ENCODE measurements at regions not wholly inside any gene's neighbourhood (a gene's known extent, or its start where the extent isn't known, plus 50 kb on each side); places are given as distances from the start of the nearest gene placed in this dataset.

GRCh38 chr9:29439961-29440360 lies 1866.7 kb upstream of the C9orf72 start:
- WGBS (ENCODE audit: insufficient coverage, insufficient replicate concordance, low lambda C conversion rate, missing lambda C conversion rate), result 0% methylated on average over 2 of the region's 2 CpGs
- intact Hi-C loops (cut with micrococcal nuclease; ENCODE audit: unreplicated experiment), result no loop called here

More at GRCh38 chr9:29439961-29440360, 1866.7 kb upstream of the C9orf72 start:
- ChIA-PET RAD21 (ENCODE audit: unreplicated experiment) (no interaction called here), POLR2A (no interaction called here), CTCF (no interaction called here), SMC1A (ENCODE audit: uncharacterized antibody, unreplicated experiment) (interaction anchor here (1.0 kb wide), 1 partner anchor 17 kb away, joined by 3 read pairs; no protein-coding TSS in a partner anchor)
- ATAC-seq (no peak), FAIRE-seq (no peak), DNase-seq (ENCODE audit: low read depth, low spot score) (no peak)
- Histone ChIP-seq H3K36me3 (ENCODE audit: control insufficient read depth in 2 of 2, insufficient read depth in 2 of 2, low read length in 1 of 2) (no peaks in the 10 kb centered on the region), H3K4me3 (no peak overlapping the region), H4K20me1 (ENCODE audit: control insufficient read depth, insufficient read depth) (no peaks in the 10 kb centered on the region), H2AFZ (ENCODE audit: control insufficient read depth, low read depth, low read length) (no peak overlapping the region), H3K27ac (ENCODE audit: control insufficient read depth, insufficient read depth) (no peak overlapping the region), H3K4me1 (ENCODE audit: control insufficient read depth, insufficient read depth, low read length) (no peaks in the 10 kb centered on the region), H3K9me3 (replicated peaks; ENCODE audit: control insufficient read depth, insufficient read depth, low read length) (no peaks in the 10 kb centered on the region), H3K79me2 (ENCODE audit: control insufficient read depth, insufficient read depth, low read length) (no peaks in the 10 kb centered on the region), H3K4me2 (ENCODE audit: control insufficient read depth, insufficient read depth) (no peak overlapping the region), H3K9ac (ENCODE audit: control insufficient read depth, insufficient read depth, low read length) (no peak overlapping the region), H3K27me3 (replicated peaks in 1 of 2; ENCODE audit: control insufficient read depth in 2 of 2, insufficient read depth in 2 of 2, low read length in 1 of 2) (no peaks in the 10 kb centered on the region)
- in situ Hi-C loops (cut with MboI), result no loop called here
- no TSS peak for BruUV-seq (replicated peaks)
- TF ChIP-seq IRF5 (IDR thresholded peaks at IDR 0.05; ENCODE audit: borderline replicate concordance) (no peak), NRF1 (conservative IDR thresholded peaks at IDR 0.05; ENCODE audit: low read depth, low read length) (no peak), ESRRA (IDR thresholded peaks at IDR 0.05; ENCODE audit: low read length) (no peak), MTA2 (IDR thresholded peaks at IDR 0.05; ENCODE audit: low read depth) (no peak), BHLHE40 (IDR thresholded peaks at IDR 0.05; ENCODE audit: borderline replicate concordance in 1 of 2, low read depth in 2 of 2, low read length in 1 of 2) (no peak), SUPT20H (IDR thresholded peaks at IDR 0.05; ENCODE audit: borderline replicate concordance, control insufficient read depth, low read depth, low read length) (no peak), CBX5 (IDR thresholded peaks at IDR 0.05; ENCODE audit: low read depth) (no peak), SIX5 (IDR thresholded peaks at IDR 0.05; ENCODE audit: low read depth, low read length, severe bottlenecking) (no peak), MEF2B (IDR thresholded peaks at IDR 0.05; ENCODE audit: partially characterized antibody, poor library complexity, severe bottlenecking) (no peak), NFYB (IDR thresholded peaks at IDR 0.05; ENCODE audit: insufficient read depth, low read depth, low read length) (no peak), KDM1A (IDR thresholded peaks at IDR 0.05; ENCODE audit: borderline replicate concordance) (no peak), SKIL (IDR thresholded peaks at IDR 0.05; ENCODE audit: low read depth, poor library complexity, severe bottlenecking) (no peak), KAT2A (conservative IDR thresholded peaks at IDR 0.05; ENCODE audit: control insufficient read depth, low read depth, low read length) (no peak), PAX8 (IDR thresholded peaks at IDR 0.05) (no peak)
- TF ChIP-seq, protein P1, sequence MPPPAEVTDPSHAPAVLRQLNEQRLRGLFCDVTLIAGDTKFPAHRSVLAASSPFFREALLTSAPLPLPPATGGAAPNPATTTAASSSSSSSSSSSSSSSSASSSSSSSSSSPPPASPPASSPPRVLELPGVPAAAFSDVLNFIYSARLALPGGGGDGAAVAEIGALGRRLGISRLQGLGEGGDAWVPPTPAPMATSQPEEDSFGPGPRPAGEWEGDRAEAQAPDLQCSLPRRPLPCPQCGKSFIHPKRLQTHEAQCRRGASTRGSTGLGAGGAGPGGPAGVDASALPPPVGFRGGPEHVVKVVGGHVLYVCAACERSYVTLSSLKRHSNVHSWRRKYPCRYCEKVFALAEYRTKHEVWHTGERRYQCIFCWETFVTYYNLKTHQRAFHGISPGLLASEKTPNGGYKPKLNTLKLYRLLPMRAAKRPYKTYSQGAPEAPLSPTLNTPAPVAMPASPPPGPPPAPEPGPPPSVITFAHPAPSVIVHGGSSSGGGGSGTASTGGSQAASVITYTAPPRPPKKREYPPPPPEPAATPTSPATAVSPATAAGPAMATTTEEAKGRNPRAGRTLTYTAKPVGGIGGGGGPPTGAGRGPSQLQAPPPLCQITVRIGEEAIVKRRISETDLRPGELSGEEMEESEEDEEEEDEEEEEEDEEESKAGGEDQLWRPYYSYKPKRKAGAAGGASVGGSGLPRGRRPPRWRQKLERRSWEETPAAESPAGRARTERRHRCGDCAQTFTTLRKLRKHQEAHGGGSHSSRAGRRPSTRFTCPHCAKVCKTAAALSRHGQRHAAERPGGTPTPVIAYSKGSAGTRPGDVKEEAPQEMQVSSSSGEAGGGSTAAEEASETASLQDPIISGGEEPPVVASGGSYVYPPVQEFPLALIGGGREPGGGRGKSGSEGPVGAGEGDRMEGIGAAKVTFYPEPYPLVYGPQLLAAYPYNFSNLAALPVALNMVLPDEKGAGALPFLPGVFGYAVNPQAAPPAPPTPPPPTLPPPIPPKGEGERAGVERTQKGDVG (CRISPR knock-in tag; IDR thresholded peaks at IDR 0.05), result no peak
